H1 (cell line): ENCODE measurements at regions not wholly inside any gene's neighbourhood (a gene's known extent, or its start where the extent isn't known, plus 50 kb on each side); places are given as distances from the start of the nearest gene placed in this dataset.

ENCODE experiments used
- BCL11A ChIP-seq, 2 experiments: IDR thresholded peaks; one replicate each; pipeline ENCODE4 v1.6.1; 2011; ENCODE audit warnings: low read depth in 2 of 2, low read length in 2 of 2, mild to moderate bottlenecking in 2 of 2
- GTF2F1 ChIP-seq: IDR thresholded peaks from 2 replicates; pipeline ENCODE4 v1.6.1; 2012; ENCODE audit warnings: low read depth, low read length, improper control_type of control experiment, borderline replicate concordance
- JUND ChIP-seq: IDR thresholded peaks from 2 replicates; pipeline ENCODE4 v1.6.1; 2011; ENCODE audit warnings: mild to moderate bottlenecking, improper control_type of control experiment, low read length
- KDM5A ChIP-seq: fragments of 200-600 bp; IDR thresholded peaks from 2 replicates; pipeline ENCODE4 v1.7.1; 2012; ENCODE audit warnings: mild to moderate bottlenecking, low read length, inconsistent platforms, mixed read lengths

DNA sequence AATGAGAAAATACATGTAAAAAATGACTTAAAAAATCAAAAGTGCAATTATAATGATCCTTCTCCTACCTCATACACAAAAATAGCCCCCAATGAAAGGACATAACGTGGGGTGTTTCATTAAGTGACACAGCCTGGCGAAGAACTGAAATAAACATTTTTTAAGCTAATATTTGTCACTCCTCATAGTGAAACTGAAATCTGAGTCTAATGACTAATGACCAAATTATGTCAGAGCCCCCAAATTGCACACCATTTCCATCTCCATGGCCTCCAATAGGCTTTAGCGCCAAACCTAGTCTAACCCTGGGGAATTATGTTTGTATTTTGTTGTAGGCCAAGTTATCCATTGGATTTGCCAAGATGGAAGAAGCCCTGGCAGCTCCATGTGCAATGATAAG, 119.1 kb downstream of the WT1 start:
- TF ChIP-seq JUND (no peak), BCL11A (IDR thresholded peaks at IDR 0.05; ENCODE audit: low read depth in 2 of 2, low read length in 2 of 2) (no peak), GTF2F1 (no peak), KDM5A (no peak)
